GM21717 (cell line): ENCODE measurements at regions not wholly inside any gene's neighbourhood (a gene's known extent, or its start where the extent isn't known, plus 50 kb on each side); places are given as distances from the start of the nearest gene placed in this dataset.
"Not testable (repeated sequence)": the region's sequence is repeated elsewhere in the genome, so short reads cannot be mapped to it uniquely, and the experiment has no call there.

Source experiments
- ATAC-seq: cut with Tn5 transposase; IDR thresholded peaks from one replicate; pipeline ENCODE4 v1.9.1; 2021; ENCODE audit warnings: mild to moderate bottlenecking, moderate library complexity; ENCODE audit not compliant: unreplicated experiment

DNA sequence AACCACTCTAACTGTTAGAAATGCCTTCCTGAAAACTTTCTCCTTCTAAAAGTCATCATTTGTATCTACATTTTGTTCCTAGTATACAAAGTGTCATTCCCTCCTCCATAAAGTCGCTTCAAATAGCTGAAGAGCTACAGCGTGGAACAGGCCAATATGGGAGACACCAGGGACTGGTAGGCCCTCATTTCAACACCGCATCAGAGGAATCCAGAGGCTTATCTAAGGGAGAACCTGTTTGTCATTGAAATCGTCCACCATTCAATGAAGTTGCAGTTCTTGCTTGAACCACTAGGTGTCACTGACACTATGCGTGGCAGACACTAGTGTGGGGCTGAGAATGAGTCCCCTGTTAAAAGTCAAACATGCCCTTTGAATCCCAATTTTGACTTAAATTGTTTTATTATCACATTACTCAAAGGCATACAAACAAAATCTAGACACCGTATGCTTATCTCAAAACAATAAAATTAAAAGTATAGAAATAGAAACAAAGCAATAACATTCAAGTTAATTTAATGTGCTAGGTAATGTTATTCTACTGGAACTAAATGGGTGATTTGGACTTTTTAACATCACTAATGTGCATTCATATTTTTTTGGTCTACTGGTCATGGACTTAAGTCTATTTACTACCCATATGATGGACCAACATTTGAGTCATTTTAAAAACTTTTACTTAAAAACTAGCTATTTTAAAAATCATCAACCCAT, 182.3 kb downstream of the FCRL5 start:
- ATAC-seq: no peak

GRCh38 chr1:157368941-157369340, 183.4 kb downstream of the FCRL5 start:
- not testable (repeated sequence) for ATAC-seq

- no peak for ATAC-seq
These were observed 184.0 kb downstream of the FCRL5 start for GRCh38 chr1:157368363-157368762.

DNA sequence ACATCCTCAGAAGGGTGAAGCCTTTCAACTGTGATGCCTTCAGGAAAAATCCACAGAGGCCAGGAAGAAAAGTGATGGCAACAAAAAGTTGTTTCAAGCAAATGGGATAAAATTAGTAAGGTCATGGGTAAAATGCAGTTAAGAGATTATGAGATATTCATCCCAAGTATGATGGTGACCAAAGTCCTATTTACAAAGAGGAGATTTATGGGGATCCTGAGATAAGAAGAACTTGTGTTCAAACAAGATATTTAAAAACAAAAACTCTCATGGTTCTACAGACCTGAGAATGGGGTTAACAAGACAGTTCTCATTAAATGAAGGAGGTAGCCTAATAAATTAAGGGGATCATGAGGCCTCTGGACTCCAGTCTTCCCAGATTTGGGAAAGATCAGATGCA, 184.4 kb downstream of the FCRL5 start:
- no peak for ATAC-seq

GRCh38 chr1:157367091-157367739, 185.1 kb downstream of the FCRL5 start:
- ATAC-seq: no peak

GRCh38 chr1:157364612-157365011, 187.7 kb downstream of the FCRL5 start:
- no peak for ATAC-seq

GRCh38 chr1:157363660-157364140, 188.6 kb downstream of the FCRL5 start:
- peak; percentile 78 for ATAC-seq

GRCh38 chr1:157360023-157360390, 192.3 kb downstream of the FCRL5 start:
- ATAC-seq: no peak

DNA sequence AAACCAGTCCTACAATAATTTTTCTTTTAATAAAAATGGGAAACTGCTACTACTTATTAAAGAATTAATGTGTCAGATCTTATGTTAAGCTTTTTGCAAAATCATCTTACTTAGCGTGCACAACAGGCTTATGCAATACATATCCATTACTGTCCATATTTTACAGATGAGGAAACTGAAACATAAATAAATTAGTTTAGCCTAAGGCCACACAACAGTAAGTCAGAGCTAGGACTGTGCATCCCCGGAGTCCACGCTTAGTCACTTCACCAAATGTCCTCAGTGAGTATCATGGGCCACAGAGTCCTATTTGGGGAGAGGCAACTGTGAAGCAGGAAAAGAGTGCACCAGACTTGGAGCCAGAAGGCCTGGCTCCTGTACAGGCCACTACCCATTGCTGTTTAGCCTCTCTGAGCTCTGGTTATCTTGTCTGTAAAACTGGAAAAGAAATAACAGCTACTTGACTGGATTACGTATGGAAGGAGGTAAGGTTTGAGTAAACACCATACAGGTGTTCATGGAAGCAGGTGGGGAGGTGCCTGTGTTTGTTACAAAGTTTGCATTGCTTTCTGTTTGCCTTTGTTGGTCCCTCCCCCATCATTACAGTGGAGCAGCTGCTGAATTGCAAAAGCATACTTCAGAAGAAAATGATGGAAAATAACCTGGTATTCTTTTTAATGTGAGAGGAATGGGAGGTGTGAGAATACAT, 192.8 kb downstream of the FCRL5 start:
- no peak for ATAC-seq

GRCh38 chr1:157357111-157357510, 195.2 kb downstream of the FCRL5 start:
- ATAC-seq: no peak

GRCh38 chr1:157356601-157357000, 195.7 kb downstream of the FCRL5 start:
- ATAC-seq: no peak

DNA sequence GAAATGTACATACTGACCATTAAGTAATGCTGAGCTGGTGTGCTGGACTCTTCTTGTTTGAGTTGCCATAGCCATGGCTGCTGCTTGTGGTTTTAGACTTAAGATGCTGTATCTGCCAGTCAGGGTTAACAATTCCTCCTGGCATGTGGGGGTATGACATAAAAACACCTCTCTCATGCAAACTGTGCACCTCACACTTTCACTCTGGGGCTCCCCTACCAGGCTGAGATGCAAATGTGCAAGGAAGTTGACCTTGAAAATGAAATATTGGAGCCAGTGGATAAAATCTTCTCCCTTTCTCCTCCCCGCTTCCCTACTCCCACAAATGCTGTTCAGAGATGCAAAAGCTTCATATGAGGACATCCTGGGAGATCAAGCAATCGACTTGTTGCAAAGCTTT, 198.8 kb downstream of the FCRL5 start:
- no peak for ATAC-seq

GRCh38 chr1:157352817-157353408, 199.4 kb downstream of the FCRL5 start:
- ATAC-seq: no peak

DNA sequence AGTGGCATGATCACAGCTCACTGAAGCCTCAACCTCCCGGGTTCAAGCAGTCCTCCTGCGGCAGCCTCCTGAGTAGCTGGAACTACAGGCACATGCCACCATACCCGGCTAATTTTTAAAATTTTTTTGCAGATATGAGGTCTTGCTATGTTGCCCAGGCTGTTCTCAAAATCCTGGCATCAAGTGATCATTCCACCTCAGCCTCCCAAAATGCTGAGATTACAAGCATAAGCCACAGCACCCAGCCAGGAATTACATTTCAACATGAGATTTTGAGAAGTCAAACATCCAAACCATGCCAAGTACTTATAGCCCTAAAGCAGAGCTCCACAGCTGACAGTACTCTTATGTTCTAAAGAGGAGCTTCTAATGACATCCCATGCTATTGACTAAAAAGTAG, 200.1 kb downstream of the FCRL5 start:
- ATAC-seq: no peak

GRCh38 chr1:157351800-157352199, 200.5 kb downstream of the FCRL5 start:
- not testable (repeated sequence) for ATAC-seq

GRCh38 chr1:157348538-157349480, 203.5 kb downstream of the FCRL5 start:
- no peak for ATAC-seq

DNA sequence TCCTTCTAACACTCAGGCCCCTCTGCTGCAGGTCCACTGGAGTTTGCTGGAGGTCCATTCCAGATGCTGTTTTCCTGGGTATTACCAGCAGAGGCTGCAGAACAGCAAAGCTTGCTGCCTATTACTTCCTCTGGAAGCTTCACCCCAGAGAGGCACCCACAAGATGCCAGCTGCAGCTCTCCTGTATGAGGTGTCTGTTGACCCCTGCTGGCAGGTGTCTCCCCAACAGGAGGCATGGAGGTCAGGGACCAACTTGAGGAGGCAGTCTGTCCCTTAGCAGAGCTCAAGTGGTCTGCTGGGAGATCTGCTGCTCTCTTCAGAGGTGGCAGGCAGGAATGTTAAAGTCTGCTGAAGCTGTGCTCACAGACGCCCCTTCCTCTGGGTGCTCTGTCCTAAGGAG, 204.8 kb downstream of the FCRL5 start:
- ATAC-seq: no peak

GRCh38 chr1:157337785-157338184, 199.6 kb upstream of the ETV3 start:
- ATAC-seq: not testable (repeated sequence)

DNA sequence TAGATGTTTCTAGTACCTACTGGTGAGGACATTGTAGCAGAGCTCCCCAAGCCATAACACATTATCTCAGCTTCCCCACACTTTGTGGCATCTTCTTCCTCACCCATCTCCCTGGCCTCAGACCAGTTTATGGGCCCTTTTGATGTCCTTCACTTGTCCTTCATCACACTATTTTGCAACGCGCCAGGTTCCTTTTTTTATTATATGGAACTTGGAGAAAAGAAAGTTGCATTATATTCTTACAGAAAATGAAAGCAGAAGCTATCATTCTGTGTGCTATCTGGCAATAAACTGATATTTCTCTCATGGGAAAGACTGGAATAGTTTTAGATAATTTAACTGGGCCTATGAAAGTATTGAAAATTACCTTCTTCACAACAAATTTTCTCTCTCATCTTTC, 196.9 kb upstream of the ETV3 start:
- no peak for ATAC-seq

- ATAC-seq: no peak
These were observed 195.8 kb upstream of the ETV3 start for GRCh38 chr1:157334041-157334440.
